Skeletal muscle cell (primary cell): ENCODE measurements at regions not wholly inside any gene's neighbourhood (a gene's known extent, or its start where the extent isn't known, plus 50 kb on each side); places are given as distances from the start of the nearest gene placed in this dataset.
"Not testable (repeated sequence)": the region's sequence is repeated elsewhere in the genome, so short reads cannot be mapped to it uniquely, and the experiment has no call there.

Source experiments
- DNase-seq: peaks from one replicate; pipeline ENCODE4 v3.0.0-alpha.2; 2010; ENCODE audit warnings: low read depth
- H3K4me3 ChIP-seq: 2 replicates; pipeline ENCODE4 v1.5.1; 2011; ENCODE audit warnings: low read depth, mild to moderate bottlenecking, control low read depth, low read length, moderate library complexity

DNA sequence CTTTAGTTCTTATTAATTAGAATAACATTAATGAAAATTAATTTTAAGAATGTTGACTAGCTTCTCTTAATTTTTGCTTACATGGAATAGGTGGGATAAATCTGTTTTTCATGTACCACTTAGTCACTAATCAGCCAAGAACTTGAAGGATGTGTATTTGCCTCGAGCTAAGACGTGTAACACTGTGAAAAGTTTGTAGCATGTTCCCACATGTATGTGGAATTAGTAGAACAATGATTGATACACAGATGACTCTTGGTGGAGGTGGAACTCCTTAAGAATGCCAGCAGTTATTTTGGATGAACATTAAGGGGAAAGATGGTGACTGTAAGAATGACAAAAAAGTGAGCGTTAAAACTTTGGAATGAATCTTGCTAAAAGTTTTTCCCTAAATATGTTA lies 435.7 kb upstream of the MDGA2 start:
- no peak for DNase-seq
- H3K4me3 ChIP-seq, result no peak overlapping the region

DNA sequence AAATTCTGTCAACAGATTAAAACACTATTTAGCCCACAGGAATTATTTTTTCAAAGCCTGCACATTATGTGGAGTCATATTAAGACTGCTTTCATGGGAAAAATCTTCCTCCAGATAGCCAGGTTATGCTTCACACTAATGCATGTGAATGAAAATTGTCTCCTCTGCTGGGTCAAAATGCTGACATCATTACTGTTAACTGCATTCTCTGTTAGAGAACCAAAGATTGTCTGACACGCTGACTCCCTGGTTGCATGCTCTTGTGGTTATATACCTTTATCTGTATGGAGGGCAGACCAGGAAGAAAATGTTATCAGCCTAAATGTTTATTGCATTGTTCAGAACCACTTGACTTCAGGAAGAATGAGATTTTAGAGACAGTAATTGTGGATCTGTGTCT lies 432.2 kb upstream of the MDGA2 start:
- DNase-seq, result no peak
- H3K4me3 ChIP-seq, result no peak overlapping the region

DNA sequence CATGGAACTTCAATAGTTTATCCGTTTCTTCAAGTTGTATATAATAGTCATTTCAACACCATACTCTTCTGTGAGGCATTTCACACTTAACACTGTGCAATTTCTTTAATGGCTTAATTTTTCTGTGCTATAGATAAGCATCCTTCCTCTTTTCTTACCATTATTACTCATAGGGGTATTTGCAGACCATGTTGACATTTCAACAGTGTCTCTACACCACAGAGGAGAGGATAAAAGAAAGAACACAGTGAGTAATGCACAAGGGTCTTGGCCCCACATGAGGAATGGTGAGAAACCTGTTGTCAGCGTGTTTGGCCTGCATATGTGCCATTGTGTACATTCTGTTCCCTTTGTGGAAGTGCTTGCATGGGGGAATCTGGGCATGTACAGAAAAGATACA lies 421.5 kb upstream of the MDGA2 start:
- DNase-seq, result no peak
- H3K4me3 ChIP-seq, result no peak overlapping the region

DNA sequence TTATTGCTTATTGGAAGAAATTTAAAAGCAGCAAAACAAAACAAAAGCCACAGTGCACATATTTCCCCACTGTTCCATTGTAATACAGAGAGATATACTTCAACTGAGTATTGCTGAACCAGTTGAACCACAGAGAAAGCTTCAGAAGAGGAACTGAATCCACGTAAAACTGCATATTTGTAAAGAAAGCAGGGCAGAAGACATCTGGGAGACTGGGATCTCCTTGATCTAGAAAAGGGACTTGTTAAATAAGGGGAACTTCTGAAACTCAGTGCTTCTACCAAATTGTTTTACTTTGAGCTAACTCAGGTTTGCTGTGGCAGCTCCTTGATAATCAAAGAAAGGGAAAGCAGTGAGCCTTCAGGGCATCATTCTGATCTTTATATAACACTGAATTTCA lies 411.1 kb upstream of the MDGA2 start:
- DNase-seq, result no peak
- no peak overlapping the region for H3K4me3 ChIP-seq

DNA sequence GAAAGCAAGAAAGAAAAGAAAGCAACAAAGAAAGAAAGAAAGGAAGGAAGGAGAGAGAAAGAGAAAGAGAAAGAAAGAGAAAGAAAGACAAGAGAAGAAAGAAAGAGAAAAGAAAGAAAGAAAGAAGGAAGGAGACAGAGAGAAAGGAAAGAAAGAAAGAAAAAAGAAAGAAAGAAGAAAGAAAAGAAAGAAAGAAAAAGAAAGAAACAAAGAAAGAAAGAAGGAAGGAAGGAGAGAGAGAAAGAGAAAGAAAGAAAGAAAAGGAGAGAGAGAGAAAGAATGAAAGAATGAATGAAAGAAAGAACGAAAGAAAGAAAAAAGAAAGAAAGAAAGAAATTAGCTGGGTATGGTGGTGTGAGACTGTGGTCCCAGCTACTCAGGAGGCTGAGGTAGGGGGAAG lies 400.1 kb upstream of the MDGA2 start:
- no peak overlapping the region for H3K4me3 ChIP-seq
- no peak for DNase-seq

DNA sequence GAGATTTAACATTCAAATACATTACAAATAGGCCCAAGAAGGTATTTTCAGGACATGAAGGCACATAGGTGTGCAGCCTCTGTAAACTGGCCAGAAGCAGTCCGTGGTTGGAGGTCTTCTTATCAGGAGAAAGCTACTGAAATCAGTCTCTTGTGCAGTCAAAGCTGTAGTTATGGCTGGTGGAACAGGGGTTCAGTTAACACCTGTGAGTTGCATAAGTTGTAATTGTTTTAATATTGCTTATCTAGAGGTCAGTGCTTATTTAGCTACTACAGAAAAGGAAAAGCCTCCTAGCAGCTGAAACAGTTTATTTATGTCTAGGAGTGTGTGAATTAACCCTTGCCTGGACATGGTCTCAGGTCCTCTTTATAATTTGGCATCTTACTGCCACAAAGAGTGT lies 377.6 kb upstream of the MDGA2 start:
- H3K4me3 ChIP-seq, result no peak overlapping the region
- no peak for DNase-seq

DNA sequence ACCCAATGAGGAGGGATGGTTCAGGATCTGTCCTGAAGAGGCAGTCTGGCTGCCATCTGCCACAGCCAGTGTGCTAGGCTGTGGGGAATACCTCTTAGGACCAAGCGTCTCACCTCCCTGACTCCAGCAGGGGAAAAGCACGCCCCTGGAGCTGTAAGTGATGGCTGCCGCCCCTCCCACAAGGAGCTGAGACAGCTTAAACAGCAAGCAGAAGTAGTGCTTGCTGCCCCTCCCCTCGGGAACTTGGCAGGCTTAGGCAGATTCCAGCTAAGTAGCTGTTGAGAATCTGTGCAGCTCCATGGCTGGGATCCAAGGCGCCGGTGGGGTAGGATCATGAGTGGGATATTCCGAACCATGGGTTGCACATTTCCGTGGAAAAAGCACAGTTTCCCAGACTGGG lies 360.4 kb upstream of the MDGA2 start:
- no peak overlapping the region for H3K4me3 ChIP-seq
- no peak for DNase-seq

DNA sequence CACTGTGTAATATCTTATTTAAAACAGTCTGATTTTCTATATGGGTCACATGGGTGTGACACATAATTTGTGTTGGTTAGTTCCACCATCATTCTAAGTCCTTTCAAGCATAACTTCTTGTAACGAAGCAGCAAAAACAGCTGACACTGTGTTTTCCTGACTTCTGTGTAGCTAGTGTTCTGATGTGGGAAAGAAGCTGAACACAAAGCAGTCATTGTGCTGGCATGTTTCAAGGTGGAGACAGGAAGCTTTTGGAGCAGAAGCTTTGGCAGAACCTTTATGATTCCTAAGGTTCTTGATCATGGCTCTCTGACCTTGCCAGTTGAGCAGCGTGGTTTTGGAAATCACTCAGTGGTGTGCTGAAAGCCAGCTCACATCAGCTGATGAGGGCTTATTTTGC lies 351.7 kb upstream of the MDGA2 start:
- DNase-seq, result no peak

DNA sequence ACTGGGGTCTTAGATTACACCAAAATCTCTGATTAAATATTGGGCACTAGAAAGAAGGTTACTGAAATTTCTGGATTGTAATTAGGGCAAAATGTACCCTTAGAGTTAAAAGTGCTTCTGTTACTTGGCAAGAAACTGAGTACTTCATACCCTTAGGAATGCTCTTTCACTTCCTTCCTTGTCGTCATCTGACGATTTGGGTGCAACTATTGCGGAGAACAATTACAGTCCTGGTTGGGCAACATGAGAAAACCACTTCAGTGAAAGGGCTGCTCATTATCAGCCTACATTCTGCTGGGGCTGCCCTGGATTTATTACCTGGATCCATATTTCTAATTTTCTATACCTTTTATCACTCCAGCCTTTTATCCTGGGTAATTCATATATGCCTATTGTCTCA lies 348.5 kb upstream of the MDGA2 start:
- no peak for DNase-seq

More for the DNA sequence above, 351.7 kb upstream of the MDGA2 start:
- H3K4me3 ChIP-seq, result no peak overlapping the region

DNA sequence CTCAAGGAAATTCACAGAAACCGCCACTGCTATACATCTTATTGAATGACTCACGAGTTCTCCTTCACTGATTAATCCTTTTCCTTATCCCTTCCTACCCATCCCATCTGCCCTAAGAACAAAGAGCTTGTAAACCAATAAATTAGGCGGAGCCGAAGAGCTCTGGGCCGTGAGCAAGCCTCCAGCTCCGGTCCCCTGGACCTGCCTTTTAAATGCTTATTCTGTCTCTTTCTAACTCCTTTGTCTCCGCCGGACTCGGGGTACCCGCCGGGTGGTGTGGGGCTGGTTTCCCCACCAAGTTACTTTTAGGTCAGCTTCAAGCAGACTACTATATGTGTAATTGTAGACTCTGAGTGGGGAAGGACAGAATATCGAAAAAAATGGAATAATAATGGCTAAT lies 336.1 kb upstream of the MDGA2 start:
- H3K4me3 ChIP-seq, DNase-seq: not testable (repeated sequence)

More for the DNA sequence above, 348.5 kb upstream of the MDGA2 start:
- H3K4me3 ChIP-seq, result no peak overlapping the region

DNA sequence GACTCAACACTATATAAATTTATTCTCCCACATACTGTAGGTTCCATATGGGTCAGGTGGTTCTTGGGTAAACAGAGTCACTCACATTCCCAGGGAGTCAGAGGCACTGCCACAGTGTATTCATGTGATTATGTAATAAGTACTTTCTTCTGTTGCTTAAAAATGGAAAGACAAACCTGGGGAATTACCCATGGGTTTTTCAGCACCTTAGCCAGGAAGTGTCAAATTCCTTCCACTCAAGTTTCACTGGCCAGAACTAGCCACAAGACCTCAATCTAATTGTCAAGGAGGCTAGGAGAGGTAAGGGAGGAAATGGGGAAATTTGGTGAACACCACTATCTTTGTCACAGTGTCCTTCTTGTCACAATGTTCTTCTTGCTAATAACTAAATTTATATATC lies 333.2 kb upstream of the MDGA2 start:
- no peak overlapping the region for H3K4me3 ChIP-seq
- DNase-seq, result no peak

DNA sequence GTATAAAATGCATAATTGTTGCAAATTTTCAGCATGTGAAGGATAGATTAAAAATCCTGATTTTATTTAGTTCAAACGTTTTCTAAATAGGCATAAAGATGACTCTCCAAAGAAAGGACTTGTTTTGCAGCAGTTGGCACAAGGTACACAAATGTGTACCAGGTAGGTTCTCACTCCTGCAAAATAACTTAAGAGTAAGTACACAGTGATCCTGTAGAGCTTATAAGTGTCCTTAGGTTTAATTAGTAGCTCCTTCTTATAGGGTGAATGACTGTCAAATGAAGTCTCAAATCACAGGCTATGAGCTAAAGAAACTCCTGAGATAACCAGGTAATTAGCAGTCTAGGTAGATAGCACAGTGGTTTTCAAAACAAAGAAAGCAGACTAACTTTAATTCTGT lies 330.6 kb upstream of the MDGA2 start:
- no peak overlapping the region for H3K4me3 ChIP-seq
- no peak for DNase-seq

DNA sequence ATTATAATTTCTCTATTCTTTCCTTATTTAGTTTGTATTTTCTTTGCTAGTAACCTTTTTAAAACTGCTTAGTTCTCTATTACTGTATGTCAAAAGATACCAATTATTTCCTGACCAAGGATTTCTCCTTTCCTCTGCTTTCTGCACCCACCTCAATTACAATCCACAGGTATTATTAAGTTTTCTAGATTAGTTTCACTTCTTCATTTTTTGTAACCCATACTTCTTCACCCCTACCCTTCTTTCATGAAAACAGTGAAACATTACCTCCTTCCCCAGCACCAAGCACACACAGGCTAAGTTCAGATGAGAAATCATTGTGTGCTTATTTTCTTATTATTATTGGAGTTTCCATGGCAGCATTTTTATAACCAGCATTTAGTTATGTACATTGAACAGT lies 318.5 kb upstream of the MDGA2 start:
- DNase-seq, result no peak
- H3K4me3 ChIP-seq, result no peak overlapping the region

DNA sequence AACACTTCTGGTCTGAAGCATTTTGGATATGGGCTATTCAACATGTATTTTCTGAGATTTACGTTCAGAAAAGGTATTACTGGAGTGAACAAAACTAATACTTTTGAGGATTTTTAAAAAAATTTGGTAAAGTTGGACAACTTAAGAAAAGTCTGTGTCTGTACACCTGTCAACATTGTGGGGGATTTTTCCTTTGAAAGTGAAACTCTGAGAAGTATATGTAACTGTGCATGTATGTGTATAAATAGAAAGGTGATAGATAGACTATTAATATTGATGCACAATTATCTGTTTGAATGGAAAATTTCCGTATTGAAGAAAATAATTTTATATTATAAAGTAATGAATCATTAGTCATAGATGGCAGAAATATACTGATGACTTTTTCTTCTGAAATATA lies 312.8 kb upstream of the MDGA2 start:
- H3K4me3 ChIP-seq, result no peak overlapping the region
- no peak for DNase-seq

DNA sequence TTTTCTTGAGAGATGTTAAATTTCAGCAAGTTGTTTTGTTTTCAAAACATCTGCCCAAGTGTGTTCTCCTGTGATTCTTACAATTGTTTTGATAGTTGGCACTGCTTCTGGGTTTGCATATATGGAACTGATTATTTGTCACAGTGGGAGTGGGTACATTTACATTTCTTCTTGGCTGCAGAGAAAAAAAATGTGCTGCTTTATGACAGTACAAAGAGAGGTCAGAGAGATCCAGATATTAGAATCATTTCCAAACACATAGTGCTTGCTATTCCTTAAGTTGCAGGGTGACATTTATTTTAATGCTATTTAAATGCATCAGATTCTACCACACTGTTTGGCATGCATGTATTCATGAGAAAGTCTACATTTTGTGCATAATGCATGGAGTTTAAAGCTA lies 303.5 kb upstream of the MDGA2 start:
- DNase-seq, result no peak
- H3K4me3 ChIP-seq, result no peak overlapping the region

DNA sequence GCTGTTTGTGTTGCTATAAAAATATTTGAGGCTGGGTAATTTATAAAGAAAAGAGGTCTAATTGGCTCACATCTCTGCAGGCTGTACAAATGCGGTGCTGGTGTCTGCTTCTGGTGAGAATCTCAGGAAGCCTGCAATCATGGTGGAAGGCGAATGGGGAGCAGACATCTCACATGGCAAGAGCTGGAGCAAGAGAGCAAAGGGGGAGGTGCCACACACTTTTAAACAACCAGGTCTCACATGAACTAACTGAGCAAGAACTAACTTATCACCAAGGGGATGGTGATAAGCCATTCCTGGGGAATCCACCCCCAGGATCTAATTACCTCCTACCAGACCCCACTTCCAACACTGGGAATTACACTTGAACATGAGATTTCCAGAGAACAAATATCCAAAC lies 300.7 kb upstream of the MDGA2 start:
- DNase-seq, result no peak
- H3K4me3 ChIP-seq, result no peak overlapping the region

DNA sequence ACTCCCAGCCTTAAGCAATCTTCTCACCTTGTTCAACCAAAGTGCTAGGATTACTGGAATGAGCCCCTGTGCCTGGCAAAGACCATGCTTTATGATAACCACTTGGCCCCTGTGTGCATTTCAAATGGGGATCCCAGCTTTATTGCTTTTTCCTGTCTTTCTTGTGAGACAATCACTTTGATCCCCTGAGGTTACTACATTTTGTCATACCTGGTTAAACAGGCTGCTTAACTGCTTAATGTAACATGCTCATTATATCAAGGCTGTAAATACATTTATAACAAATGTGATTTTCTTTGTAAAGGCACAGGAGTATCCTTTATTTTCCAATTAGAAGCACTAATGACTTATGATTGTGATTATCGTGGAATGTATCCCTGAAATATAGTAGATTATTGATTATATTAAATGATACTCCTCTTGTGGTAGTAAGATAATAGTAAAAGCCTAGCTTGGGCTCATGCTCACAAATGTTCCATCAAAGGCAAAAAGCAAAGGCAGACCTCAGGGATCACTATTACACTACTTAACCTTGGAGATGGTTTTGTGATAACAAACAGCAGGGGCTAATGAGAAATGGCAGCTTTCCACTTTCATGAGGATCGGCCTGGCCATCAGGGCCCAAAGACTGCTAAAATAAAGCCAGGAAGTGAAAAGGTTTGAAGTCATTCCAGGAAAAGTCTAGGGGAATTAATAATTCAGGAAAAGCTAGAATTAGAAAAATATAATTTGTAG lies 290.8 kb upstream of the MDGA2 start:
- DNase-seq, result no peak
- H3K4me3 ChIP-seq, result no peak overlapping the region

DNA sequence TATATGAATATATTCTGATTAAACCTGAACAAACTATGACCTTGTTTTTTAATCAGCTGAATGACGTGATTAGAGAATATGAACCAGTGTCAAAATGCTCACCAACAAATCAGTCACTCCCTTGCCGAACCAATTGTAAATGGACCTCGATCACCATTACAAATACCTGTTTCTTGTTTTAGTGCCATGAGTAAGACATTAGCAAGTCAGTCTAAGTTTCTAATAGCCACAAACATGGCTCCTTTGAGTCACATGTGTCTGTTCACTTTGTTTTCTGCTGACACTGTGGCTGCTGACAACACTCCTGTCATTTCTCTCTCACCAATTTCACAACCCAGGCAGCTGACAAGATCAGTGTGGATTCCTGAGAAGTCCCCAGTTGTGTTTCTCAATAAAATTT lies 286.2 kb upstream of the MDGA2 start:
- DNase-seq, result no peak
- H3K4me3 ChIP-seq, result no peak overlapping the region

DNA sequence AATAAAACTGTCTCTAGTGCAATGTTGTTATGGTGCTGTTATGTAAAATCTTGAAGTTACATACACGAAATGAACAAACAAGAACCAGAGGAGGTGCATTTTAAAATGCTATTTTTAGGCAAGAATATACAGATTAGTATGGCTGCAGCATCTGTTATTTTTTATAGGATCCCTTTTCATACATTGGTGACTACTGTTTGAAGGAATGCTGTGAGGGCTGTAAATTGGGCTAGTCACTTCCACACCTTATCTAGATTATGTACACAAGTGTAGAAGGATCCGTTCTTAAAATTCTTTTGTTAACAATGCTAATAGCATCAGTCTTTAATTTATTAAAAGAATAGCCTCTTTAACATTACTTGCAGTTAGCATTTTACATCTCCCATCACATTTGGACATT lies 284.3 kb upstream of the MDGA2 start:
- no peak overlapping the region for H3K4me3 ChIP-seq
- no peak for DNase-seq

DNA sequence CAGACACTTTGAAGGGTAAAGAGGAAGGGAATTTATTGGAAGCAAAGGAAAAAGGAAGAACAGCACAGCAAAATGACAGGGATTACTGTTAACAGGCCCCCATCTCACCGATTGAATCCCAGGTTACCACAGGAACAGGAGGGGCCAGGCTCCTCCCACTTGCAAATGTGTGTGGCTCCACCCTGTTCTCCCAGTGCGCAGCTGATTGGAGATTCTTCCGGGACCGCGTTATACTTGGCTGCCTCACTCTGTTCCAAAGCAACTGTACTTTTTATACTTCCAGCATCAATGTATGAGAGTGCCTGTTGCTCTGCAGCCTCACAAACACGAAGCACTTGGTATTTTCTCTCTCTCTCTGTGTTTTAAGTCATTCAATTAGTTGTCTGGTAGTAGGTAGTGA lies 273.6 kb upstream of the MDGA2 start:
- H3K4me3 ChIP-seq, result no peak overlapping the region
- DNase-seq, result no peak

DNA sequence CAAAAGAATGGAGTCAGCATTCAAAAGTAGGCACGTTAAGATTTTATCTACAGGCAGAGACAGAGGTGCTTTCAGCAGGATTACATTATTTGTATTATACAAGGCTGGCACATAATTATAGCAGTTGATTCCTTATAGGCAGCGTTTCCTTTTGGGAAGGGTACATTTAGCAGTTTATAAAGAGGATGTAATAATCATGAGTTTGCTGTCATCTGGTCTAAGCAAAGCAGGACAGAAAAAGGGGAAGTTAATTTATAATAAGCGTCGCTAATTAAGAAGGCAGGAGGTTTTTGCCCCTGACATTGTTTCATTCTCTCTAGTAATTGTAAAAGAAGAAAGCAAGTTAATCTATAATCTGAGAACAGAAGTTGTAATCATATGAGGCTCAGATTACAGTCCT lies 259.9 kb upstream of the MDGA2 start:
- H3K4me3 ChIP-seq, result no peak overlapping the region
- DNase-seq, result no peak

DNA sequence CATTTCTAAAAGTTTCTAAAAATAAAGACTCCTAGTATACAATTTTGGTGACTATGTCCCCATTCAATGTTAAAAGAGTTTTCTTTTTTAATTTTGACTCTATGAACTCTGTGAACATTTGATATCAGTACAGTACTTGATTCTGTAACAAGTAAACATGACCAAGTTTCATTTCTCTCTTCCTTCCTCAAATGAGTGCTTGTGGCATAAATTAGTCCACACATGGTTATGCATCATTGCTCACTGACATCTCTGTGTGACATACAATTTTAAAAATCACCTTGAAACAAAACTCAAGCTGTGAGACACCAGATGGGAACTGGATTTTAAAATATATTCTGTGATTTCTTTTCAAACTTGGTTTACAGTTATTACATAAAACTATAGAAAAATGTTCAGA lies 253.9 kb upstream of the MDGA2 start:
- H3K4me3 ChIP-seq, result no peak overlapping the region
- no peak for DNase-seq
